NB4 (cell line): ENCODE measurements at regions not wholly inside any gene's neighbourhood (a gene's known extent, or its start where the extent isn't known, plus 50 kb on each side); places are given as distances from the start of the nearest gene placed in this dataset.

Experiments used
- DNase-seq: peaks from one replicate; pipeline ENCODE4 v3.0.0; 2010; ENCODE audit warnings: low read depth
- H3K4me3 ChIP-seq: one replicate; pipeline ENCODE4 v1.5.1; 2011; ENCODE audit warnings: mild to moderate bottlenecking, low read depth, low read length, moderate library complexity
- CTCF ChIP-seq: IDR thresholded peaks from one replicate; pipeline ENCODE4 v1.5.1; 2012; ENCODE audit warnings: low read depth, low read length
- MAX ChIP-seq: IDR thresholded peaks from 2 replicates; pipeline ENCODE4 v1.6.1; 2011; ENCODE audit warnings: low read depth, low read length
- MYC ChIP-seq: IDR thresholded peaks from 2 replicates; pipeline ENCODE4 v1.6.1; 2011; ENCODE audit warnings: low read depth, low read length
- POLR2A ChIP-seq: IDR thresholded peaks from 2 replicates; pipeline ENCODE4 v1.6.1; 2011; ENCODE audit warnings: mild to moderate bottlenecking; ENCODE audit not compliant: insufficient read length; ENCODE audit errors: extremely low read depth

- DNase-seq = no peak
- TF ChIP-seq MAX (no peak), MYC (no peak), CTCF (no peak), POLR2A (no peak)
- H3K4me3 ChIP-seq = no peak overlapping the region
Observed at GRCh38 chr4:107133965-107134653, 98.0 kb upstream of the DKK2 start.

- TF ChIP-seq MAX (no peak), POLR2A (no peak), MYC (no peak), CTCF (no peak)
- no peak overlapping the region for H3K4me3 ChIP-seq
- no peak for DNase-seq
Observed at GRCh38 chr4:107131295-107131694, 95.2 kb upstream of the DKK2 start.

- no peak for DNase-seq
- TF ChIP-seq MAX (no peak), POLR2A (no peak), CTCF (no peak), MYC (no peak)
Observed at GRCh38 chr4:107130157-107130556, 94.0 kb upstream of the DKK2 start.

GRCh38 chr4:107129611-107130010 lies 93.5 kb upstream of the DKK2 start:
- no peak for DNase-seq
- no peak for TF ChIP-seq POLR2A
- no peak for TF ChIP-seq MAX
- TF ChIP-seq MYC = no peak
- no peak for TF ChIP-seq CTCF
- H3K4me3 ChIP-seq = no peak overlapping the region

More at GRCh38 chr4:107130157-107130556, 94.0 kb upstream of the DKK2 start:
- no peak overlapping the region for H3K4me3 ChIP-seq

- H3K4me3 ChIP-seq = no peak overlapping the region
- TF ChIP-seq MYC (no peak), MAX (no peak), POLR2A (no peak), CTCF (no peak)
- DNase-seq = no peak
Observed at GRCh38 chr4:107129076-107129475, 93.0 kb upstream of the DKK2 start.
